ENCODE measurements at regions not wholly inside any gene's neighbourhood (a gene's known extent, or its start where the extent isn't known, plus 50 kb on each side); places are given as distances from the start of the nearest gene placed in this dataset.

- no peaks in the 10 kb centered on the region for H3K79me2 ChIP-seq (replicated peaks; ENCODE audit: insufficient read depth)
These were observed 382.7 kb downstream of the SOX9 start for GRCh38 chr17:72503556-72503955.

More at GRCh38 chr17:72503556-72503955, 382.7 kb downstream of the SOX9 start:
- H3K4me1 ChIP-seq (ENCODE audit: insufficient read depth): peaks cover 21% of the 10 kb centered on the region
- H3K4me2 ChIP-seq: no peak overlapping the region
- Mint-ChIP-seq H3K4me3 (no peak overlapping the region), H3K27me3 (ENCODE audit: insufficient read depth, low read depth, poor library complexity) (peaks cover 5% of the 10 kb centered on the region), H3K4me1 (peaks cover 37% of the 10 kb centered on the region), H3K9me3 (peaks cover 4% of the 10 kb centered on the region; the same call in 1 of the 3 replicates), H3K36me3 (ENCODE audit: low read depth) (peaks cover 3% of the 10 kb centered on the region; the same call in 2 of the 3 replicates), H3K27ac (no peak overlapping the region)
- no peak overlapping the region for H3K27ac ChIP-seq (ENCODE audit: low read depth)
- no peaks in the 10 kb centered on the region; the same call in 1 of the 2 replicates for H3K9me2 ChIP-seq (ENCODE audit: insufficient read depth)
- no peaks in the 10 kb centered on the region for H3F3A ChIP-seq (replicated peaks; ENCODE audit: low read depth)
- H4K20me1 ChIP-seq (replicated peaks; ENCODE audit: insufficient read depth): no peaks in the 10 kb centered on the region
- ATAC-seq (no peak), DNase-seq (ENCODE audit: low spot score) (no peak)
- TF ChIP-seq ETS1 (IDR thresholded peaks at IDR 0.05) (no peak), CREB1 (CRISPR knock-in tag; IDR thresholded peaks at IDR 0.05; ENCODE audit: low read depth) (no peak), REST (IDR thresholded peaks at IDR 0.05; ENCODE audit: unreplicated experiment) (no peak), ZNF331 (CRISPR knock-in tag; IDR thresholded peaks at IDR 0.05; ENCODE audit: low read depth) (no peak), CTCF (conservative IDR thresholded peaks at IDR 0.05; ENCODE audit: low read depth in 2 of 2) (no peak), POLR2AphosphoS5 (IDR thresholded peaks at IDR 0.05; ENCODE audit: low read depth) (no peak)
- no peak overlapping the region for H2AFZ ChIP-seq
- H3K27me3 ChIP-seq (ENCODE audit: insufficient read depth): no peaks in the 10 kb centered on the region
- no peak overlapping the region for H3K4me3 ChIP-seq
- no peaks in the 10 kb centered on the region for H3K36me3 ChIP-seq (ENCODE audit: insufficient read depth)

Measured in GM23338 (cell line).